LNCaP clone FGC (cell line): ENCODE measurements at regions not wholly inside any gene's neighbourhood (a gene's known extent, or its start where the extent isn't known, plus 50 kb on each side); places are given as distances from the start of the nearest gene placed in this dataset.
"Not testable (repeated sequence)": the region's sequence is repeated elsewhere in the genome, so short reads cannot be mapped to it uniquely, and the experiment has no call there.

Source experiments
- DNase-seq: peaks from one replicate; pipeline ENCODE4 v3.0.0-alpha.2; 2011; ENCODE audit warnings: low read depth
- H3K4me3 ChIP-seq: 2 replicates; pipeline ENCODE4 v1.5.1; 2011; ENCODE audit warnings: mild to moderate bottlenecking, low read depth, low read length, control low read depth
- CTCF ChIP-seq: IDR thresholded peaks from 2 replicates; pipeline ENCODE4 v1.5.1; 2012; ENCODE audit warnings: mild to moderate bottlenecking; ENCODE audit not compliant: control insufficient read depth, insufficient read depth; ENCODE audit errors: extremely low read depth

GRCh38 chr15:30791239-30792175 is 112.2 kb upstream of the FAN1 start:
- no peak overlapping the region for H3K4me3 ChIP-seq
- no peak for TF ChIP-seq CTCF
- no peak for DNase-seq

GRCh38 chr15:30792843-30793242 is 110.9 kb upstream of the FAN1 start:
- not testable (repeated sequence) for DNase-seq

GRCh38 chr15:30794388-30794787 is 109.3 kb upstream of the FAN1 start:
- DNase-seq: no peak
- no peak overlapping the region for H3K4me3 ChIP-seq
- no peak for TF ChIP-seq CTCF

More at GRCh38 chr15:30792843-30793242, 110.9 kb upstream of the FAN1 start:
- not testable (repeated sequence) for H3K4me3 ChIP-seq

GRCh38 chr15:30799565-30799964 is 104.2 kb upstream of the FAN1 start:
- peak; percentile 32 for TF ChIP-seq CTCF
- not testable (repeated sequence) for H3K4me3 ChIP-seq, DNase-seq

- not testable (repeated sequence) for DNase-seq, H3K4me3 ChIP-seq
- peak; percentile 46 for TF ChIP-seq CTCF
Measured at GRCh38 chr15:30801140-30801895, 102.4 kb upstream of the FAN1 start.

- DNase-seq, H3K4me3 ChIP-seq: not testable (repeated sequence)
Measured at GRCh38 chr15:30802001-30802400, 101.7 kb upstream of the FAN1 start.

- not testable (repeated sequence) for DNase-seq, H3K4me3 ChIP-seq
Measured at GRCh38 chr15:30803703-30804102, 100.0 kb upstream of the FAN1 start.

GRCh38 chr15:30816430-30816829 is 87.3 kb upstream of the FAN1 start:
- TF ChIP-seq CTCF: no peak
- H3K4me3 ChIP-seq: no peak overlapping the region
- no peak for DNase-seq

GRCh38 chr15:30823068-30823813 is 80.5 kb upstream of the FAN1 start:
- H3K4me3 ChIP-seq, DNase-seq: not testable (repeated sequence)
